GM18498 (cell line): ENCODE measurements at regions not wholly inside any gene's neighbourhood (a gene's known extent, or its start where the extent isn't known, plus 50 kb on each side); places are given as distances from the start of the nearest gene placed in this dataset.

ENCODE experiments used
- ATAC-seq: cut with Tn5 transposase; IDR thresholded peaks from one replicate; pipeline ENCODE4 v1.9.1; 2021; ENCODE audit warnings: mild to moderate bottlenecking, moderate library complexity; ENCODE audit not compliant: unreplicated experiment

DNA sequence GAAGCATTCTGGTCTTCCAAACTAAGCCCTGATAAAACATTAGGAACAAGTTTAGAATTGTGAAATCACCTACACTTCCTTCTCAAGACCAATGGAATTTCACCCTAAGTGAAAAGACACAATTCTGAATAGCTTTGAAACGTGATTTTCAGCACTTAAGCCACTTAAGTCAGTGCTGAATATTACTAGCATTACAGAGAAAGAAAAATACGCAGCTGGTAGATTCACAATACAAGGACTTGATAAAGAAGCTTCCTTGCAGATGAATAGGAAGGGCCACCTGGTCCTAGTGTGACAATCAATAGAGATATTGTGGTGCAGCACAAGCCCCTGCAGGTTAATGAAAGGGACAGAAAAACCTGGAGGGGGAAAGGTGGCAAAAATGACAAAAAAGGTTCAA, 353.1 kb upstream of the ALCAM start:
- ATAC-seq = no peak

DNA sequence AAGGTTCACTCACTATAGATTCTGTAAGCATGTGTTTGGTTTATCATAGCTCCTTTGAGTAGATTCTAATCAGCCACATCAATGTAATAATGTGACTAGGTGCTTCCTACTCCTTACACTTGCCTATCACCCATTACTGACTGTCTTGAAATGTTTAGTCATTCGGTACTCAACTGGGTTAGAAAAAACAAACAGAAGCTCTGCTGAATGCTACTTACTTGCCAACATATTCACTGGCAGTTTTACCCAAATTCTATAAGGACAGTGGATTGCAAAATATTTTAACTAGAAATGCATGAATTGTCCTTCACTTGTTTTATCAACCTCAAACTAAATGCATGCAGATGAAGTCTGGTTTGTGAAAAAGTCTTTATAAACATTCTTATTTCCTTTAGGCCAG, 352.1 kb upstream of the ALCAM start:
- ATAC-seq = no peak

DNA sequence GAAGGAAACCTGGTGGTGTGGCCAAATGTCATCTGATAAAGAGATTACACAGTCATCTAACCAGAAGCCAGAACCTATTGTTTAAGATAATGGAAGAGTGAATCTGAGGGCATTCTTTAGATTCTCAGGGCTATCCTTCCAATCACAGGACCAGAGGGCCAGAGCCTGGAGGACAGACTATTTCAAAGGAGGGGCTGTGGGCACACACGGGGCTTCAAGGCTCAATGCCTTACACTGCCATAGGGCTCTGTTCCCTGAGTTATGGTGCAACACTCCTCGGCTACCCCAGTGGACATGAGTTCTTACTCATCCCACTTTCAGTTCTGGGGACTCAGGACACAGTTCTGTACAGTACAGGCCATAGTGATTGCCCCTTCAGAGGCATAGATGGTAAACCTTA, 343.9 kb upstream of the ALCAM start:
- ATAC-seq = no peak

DNA sequence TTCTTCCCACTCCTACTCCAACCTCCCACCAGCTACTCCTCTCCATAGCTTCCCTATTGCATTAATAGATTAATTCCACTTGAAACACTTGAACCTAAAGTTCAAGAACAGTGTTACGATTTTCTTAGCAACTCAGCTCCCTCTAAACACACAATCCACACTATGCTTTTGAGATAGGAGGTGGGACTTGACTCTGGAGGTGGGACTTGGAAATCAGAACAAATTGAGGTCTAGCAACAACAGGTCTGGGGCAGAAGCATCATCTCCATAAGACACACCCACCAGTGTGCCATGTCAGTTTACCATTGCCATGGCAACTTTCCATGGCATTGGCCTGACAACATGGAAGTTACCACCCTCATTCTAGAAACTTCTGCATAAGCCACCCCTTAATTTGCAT, 336.5 kb upstream of the ALCAM start:
- no peak for ATAC-seq

DNA sequence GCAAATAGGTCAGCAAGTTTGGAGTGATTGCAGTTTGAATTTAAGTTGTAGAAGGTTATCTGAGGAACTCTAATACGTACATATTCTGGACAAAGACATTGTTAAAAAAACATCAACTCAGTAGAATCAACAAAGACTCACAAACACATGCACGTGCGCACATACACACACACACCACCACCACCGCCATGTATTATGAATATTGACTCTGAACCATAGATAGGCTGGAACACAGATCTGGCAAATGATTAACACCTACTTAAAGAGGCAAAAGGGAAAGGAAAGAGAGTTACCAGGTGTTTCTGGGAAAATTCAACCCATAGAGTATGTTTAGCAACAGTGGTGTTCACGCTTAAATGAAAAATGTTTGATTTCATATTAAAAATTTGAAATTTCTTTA, 334.2 kb upstream of the ALCAM start:
- no peak for ATAC-seq

DNA sequence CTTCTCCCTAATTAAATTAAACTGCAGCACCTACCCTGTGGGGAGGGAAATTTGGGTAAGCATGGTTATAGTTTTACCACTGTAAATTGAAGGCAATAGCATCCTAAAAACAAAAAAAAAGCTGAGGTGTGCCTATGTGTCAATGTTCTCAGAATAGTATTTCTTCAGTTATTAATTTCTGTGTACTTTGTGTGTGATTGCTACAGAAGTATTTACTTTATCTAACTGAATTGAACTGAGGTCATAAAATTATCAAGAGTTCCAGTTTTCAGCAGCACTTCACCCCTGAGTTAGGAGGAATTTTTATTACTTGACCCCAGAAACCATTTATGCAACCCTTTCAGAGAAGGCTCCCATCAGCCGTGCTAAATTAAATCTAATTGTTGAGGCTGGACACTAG, 333.6 kb upstream of the ALCAM start:
- no peak for ATAC-seq

DNA sequence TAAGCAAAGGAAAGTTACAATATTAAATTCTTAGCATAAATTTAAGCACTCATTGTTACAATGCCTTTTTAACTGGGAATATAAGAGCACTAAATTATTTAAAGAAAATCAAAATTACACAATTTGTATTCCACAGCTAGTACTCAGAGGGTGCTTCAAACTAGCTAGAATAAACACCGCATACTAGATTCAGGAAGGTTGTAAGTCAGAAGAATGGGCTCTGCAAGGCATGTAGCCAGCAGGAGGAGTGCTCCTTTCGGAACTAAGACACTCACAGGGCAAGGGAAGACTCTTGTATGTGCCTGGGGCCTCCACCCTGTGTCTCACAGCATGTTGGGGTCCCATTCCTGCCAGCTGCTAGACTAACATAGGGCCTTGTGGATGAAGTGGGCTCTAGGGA, 327.7 kb upstream of the ALCAM start:
- no peak for ATAC-seq

DNA sequence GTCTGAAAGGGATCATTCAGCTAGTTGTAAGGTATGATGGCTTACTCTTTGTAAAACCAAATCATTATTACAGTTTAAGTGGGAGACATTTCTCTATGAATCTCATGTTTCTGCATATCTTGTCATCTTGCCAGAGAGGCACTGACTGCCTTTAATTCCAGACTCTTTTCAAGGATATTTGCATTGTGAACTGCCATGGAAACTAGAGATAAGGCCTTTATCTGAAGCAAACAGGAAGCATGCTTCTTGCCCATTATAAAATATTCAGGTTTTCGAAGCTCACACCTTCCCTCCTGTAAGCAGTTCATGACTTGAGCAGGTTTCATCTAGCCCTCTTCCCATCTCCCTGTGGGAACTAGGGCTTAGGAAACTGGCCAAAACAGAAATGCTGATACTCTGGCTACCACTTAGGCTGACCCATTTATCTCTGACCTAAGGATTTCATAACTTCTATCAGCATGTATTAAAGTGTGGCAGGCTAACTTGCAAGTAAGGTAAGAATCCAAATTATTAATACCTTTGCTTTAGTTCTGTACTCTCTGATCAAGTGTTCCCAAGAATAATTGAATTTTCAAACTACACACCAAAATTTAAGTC, 326.6 kb upstream of the ALCAM start:
- ATAC-seq = no peak

DNA sequence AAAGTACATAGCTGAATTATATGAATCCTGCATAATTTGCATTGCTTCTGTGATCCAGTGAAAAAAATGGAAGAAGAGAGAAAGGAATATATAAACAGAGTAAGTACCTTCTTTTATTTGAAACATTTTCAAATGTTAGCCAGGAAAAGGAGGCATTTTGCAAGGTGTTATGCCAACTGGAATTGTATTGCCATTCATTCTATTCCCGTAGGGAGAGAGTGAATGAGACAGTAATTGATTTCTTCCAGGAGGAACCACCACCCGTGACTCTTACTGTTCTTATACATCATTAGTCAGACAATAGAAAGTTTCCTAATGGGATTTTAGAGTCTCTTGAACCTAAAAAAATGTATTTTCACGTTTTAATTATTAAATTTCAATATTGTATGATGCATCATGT, 324.1 kb upstream of the ALCAM start:
- no peak for ATAC-seq

DNA sequence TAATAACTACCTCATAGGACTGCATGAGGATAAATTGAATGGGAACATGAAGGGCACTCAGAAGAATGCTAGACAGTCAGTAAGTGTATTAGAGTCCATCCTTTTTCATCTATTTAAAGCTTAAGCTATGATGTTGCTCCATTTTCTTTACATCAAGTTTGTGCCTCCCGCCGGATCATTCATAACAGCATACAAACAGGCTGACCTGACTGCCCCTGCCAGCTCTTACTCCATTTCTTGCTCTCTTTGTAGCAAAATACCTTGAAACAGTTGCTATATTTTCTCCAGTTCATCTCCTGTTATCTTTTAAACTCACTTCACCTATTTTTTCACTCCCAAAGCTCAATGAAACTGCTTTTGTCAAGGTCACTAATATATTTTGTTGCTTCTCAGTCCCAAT, 315.6 kb upstream of the ALCAM start:
- ATAC-seq = no peak

DNA sequence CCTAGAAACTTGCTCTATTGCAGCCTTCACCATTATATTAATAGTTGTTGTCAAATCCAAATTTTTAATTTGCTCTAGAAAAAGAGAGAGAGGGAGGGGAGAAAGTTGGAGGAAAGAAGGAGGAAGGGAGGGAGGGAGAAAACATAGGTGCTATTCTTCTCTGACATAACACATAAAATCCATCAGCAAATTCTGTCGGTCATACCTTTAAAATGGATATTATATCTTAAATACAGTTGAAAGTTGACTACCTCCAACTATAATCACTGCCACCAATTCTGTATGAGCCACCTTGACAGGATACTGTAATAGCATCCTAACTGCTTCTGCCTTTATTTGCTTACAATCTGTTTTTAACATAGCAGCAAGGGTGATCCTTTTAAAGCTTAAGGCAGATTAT, 314.7 kb upstream of the ALCAM start:
- no peak for ATAC-seq

DNA sequence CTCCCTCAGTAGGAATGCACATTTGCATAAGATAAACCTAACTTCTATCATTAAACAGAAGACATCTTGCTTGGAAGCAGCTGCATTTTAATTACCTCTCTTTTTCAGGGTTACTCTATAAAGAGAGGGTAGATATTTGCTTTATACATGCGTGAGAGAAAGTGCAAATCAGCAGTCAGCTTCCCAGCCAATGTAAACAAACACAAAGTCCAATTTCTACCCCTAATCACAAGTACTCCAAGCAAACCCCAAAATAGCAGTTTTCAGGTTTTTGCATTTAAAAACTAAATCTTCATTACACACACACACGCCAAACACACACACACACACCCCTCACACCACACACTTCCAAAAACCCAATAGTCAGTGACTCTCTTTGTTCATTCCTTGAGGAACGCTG, 303.9 kb upstream of the ALCAM start:
- no peak for ATAC-seq

DNA sequence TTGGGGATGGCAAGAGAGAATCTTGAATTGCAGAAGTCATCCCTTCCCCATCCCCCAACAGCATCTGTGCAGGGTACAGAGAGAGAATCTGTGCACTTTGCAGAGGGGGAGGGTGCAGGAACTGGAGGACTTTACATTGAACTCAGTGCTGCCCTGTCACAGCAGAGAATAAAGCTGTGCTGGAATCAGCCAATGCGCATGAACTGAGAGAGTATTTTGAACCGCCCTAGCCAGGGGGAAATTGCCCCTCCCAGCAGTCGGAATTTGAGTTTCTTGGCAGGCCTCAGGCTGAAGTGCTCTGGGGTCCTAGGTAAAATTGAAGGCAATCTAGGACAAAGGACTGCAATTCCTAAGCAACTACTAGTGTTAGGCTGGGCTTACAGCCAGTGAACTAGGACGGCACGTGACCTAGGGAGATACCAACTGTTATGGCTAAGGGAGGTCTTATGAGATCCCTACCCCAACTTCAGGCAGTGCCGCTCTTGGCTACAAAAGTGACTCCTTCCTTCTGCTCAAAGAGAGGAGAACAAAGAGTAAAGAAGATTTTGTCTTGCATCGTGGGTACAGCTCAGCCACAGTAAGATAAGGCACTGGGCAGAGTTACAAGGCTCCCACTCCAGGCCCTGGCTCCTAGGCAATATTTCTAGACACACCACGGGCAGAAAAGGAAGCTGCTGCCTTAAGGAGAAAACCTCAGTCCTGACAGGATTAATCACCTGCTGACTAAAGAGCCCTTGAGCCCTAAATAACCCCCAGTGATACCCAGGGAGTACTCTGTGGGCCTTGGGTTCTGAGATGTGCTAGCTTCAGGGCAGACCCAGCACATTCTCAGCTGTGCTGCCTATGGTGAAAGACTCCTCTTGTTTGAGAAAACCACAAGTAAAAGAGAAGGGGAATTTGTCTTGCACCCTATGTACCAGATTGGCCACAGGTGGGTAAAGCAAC, 300.5 kb upstream of the ALCAM start:
- ATAC-seq = no peak

DNA sequence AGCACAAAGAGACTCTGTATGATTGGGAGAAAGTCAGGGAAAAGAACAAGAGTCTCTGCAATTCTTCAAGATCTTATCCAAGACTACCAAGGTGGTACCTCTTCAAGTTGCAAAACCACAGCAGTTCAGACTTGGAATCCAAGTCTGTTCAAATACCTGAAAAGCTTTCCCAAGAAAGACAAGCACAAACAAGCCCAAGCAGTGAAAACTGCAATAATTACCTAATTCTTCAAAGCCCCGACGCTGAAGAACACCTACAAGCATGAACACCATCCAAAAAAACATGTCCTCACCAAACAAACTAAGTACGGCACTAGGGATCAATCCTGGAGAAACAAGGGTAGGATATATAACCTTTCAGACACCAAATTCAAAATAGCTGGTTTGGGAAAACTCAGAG, 299.3 kb upstream of the ALCAM start:
- ATAC-seq = no peak

DNA sequence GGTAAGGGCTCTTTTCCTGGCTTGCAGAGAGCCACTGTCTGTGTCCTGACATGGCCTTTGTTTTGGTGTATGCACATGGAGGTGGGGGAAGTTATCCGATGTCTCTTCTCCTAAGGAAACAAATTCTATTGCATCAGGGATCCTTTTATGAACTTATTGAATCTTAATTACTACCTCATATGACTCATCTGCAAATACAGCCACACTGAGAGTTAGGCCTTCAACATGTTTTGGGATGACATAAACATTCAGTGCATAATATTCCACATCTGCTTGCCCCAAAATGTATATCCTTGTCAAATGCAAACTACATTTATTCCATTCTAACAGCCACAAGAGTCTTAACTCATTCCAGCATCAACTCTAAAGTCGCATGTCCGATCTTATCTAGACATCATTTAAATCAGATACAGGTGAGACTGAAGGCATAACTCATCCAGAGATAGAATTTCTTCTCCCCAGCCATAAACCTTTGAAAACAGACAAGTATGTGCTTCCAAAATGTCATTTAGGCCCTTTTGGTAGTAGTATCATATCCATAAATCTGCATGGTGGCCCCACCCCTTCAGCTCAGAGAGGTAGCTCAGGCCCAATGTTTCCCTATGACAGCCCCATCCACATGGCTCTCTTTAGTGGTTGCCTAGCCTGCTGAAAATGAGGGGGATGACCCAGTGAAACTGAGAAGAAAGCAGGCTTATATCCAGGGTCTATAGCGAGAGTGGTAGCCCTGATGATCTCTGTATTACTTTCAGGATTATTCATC, 289.5 kb upstream of the ALCAM start:
- no peak for ATAC-seq

DNA sequence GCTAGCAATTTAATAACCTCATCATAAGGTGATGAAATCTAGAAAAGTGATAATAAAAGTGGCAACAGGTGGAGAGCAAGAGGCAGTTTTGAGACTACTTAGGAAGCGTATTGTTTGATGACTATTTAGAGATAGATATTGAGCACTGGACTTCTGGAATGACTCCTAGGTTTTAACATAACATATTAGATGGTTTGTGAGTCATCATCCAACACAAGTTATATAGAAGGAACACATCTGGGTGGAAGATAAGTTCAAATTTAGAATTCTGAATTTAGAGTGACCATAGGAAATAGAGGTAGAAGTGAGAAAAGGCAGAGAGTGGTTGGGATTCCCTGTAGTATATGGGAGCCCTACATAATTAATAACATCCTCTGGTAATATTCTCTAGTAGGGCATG, 282.8 kb upstream of the ALCAM start:
- no peak for ATAC-seq

DNA sequence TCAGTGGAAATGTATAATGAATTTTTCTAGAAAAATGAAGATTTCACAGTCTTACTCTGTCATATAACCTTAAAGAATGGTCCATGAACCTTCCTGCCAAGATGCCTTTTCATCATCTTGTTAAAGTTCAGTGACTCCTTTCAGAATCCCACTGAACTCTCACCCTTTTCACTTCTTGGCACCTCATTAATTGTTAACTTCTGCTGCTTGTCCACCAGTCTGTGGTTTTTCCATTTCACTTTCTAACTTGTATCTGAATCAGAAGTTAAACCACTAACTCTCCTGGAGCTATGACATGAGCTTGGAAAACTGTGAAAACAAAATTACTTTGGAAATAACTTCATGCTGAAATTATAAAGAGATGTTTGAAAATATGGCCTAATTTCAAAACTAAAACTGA, 281.2 kb upstream of the ALCAM start:
- ATAC-seq = no peak

DNA sequence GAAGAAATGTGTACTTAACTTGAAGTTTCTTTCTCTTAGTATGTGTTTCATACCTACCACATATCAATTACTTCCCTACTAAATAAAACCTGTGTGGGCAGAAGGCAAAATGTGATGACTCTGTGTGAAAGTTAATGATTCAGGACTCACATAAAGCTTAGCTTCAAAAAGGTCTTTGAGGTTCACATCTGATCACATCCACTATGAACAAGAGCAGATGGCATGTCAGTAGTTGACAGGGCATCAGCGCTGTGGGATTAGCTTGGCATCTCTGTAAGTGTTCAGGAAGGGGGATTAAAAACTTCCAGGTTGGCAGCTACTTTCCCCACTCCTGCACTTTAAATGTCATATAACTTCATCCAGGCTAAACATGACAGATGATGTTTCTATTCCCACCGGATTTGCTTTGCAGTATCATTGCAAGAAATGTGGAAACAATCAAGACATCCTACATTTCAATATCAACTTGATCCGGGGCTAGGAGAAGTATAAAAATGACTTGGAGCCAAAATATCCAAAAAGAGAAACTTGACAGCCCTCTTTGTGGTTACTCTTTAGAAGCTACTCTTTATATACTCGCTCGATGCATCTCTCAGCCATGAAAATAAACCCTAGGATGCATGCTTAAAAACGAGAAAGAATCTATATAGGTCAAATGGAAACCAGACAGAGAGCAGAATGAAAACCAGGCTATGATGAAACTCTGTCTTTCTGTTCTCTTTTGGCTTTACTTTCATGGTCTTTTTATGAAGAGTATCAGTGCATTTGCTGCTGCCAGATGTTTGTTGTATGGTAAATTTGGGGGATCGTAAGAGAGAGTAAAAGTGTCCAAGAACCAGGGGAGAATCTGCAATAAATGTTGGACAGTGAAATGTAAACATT, 273.1 kb upstream of the ALCAM start:
- ATAC-seq = peak; percentile 56

DNA sequence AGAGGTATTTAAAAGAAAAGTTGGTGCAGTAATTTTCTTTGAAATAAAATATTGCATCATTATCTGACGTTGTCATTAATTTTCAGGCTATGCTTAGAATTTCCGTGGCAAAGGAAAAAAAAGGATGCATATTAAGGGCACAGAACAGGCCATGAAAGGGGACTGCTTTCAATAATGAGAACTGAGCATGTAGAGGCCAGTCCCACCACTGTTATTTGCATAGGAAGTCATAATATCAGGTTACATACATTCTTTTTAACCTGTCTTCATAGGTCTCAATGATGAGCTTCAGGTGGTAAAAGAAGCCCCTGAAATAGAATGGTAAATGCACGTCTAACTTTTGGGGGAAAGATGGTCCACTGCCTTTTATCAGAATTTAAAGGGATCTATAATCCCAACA, 272.1 kb upstream of the ALCAM start:
- no peak for ATAC-seq

DNA sequence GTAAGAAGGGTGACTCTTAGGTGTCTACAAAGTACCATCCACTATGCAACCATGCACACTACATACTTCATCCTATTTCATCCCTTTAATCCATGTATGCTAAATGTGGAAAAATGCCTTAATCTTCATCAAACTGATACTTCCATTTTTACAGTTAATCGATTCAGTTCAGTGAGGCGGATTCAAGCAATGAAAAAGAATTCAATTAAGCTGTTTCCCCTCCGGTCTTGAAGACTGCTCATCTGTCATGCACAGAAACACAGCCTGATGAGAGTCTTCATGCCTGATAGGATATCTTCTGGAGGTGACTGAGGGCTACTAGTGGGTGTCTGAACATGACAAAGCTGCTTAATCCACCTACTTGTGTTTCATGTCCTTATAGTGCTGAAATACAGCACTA, 270.6 kb upstream of the ALCAM start:
- no peak for ATAC-seq

DNA sequence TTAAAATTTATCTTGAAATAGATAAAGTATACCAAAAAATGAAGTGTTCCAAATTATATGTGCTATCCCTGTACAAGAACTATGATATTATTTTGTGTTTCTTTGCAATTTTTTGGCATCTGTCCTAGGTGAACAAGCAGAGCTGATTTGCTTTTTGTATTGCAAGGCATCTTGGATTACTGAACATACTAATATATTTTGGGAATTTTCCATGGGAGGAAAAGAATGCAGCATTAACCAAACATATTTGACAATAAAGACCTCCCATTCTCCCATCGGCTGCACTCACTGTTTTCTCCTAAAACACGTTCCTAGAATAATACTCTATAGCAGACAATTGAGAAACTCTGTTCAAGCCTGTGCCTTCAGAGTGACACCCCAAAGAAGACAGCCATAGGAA, 265.1 kb upstream of the ALCAM start:
- no peak for ATAC-seq
